Thoracic aorta (tissue), 2 donors: ENCODE measurements at regions not wholly inside any gene's neighbourhood (a gene's known extent, or its start where the extent isn't known, plus 50 kb on each side); places are given as distances from the start of the nearest gene placed in this dataset.
"Not testable (repeated sequence)": the region's sequence is repeated elsewhere in the genome, so short reads cannot be mapped to it uniquely, and the experiment has no call there.

Experiments used
- ATAC-seq: fragments of 150-250 bp; one replicate; pipeline ENCODE4 v1.8.0; 2017; ENCODE audit warnings: low read depth; ENCODE audit not compliant: insufficient number of reproducible peaks, low FRiP score
- DNase-seq: peaks from one replicate; pipeline ENCODE4 v3.0.0-alpha.2; 2020; ENCODE audit warnings: low spot score
- H3K27ac ChIP-seq, 2 donors: fragments of 200-600 bp; sonication (generic); 1 replicate in 1 of 2; 2 replicates in 1 of 2; pipeline ENCODE4 v1.5.1; 2016; ENCODE audit warnings: mild to moderate bottlenecking in 2 of 2, moderate library complexity in 2 of 2
- H3K27me3 ChIP-seq: fragments of 200-600 bp; sonication (generic); replicated peaks from 2 replicates; pipeline ENCODE4 v1.6.0; 2016; ENCODE audit warnings: mild to moderate bottlenecking; ENCODE audit not compliant: insufficient read depth
- H3K36me3 ChIP-seq: fragments of 200-600 bp; sonication (generic); one replicate; pipeline ENCODE4 v1.5.1; 2016
- H3K4me1 ChIP-seq, 2 donors: fragments of 200-600 bp; sonication (generic); 1 replicate in 1 of 2; 2 replicates in 1 of 2; pipeline versions ENCODE4 v1.5.1 to v1.6.0; 2016; ENCODE audit warnings: low read depth in 2 of 2, mild to moderate bottlenecking in 1 of 2; ENCODE audit not compliant: control insufficient read depth in 1 of 2
- H3K4me3 ChIP-seq: fragments of 200-600 bp; sonication (generic); 2 replicates; pipeline ENCODE4 v1.5.1; 2016; ENCODE audit warnings: mild to moderate bottlenecking
- H3K9me3 ChIP-seq: fragments of 200-600 bp; sonication (generic); 2 replicates; pipeline ENCODE4 v1.5.1; 2016
- TF ChIP-seq, protein P1 (sequence below): fragments of 200-600 bp; sonication (generic); IDR thresholded peaks from one replicate; pipeline ENCODE4 v1.5.1; 2019; ENCODE audit warnings: antibody characterized with exemption

DNA sequence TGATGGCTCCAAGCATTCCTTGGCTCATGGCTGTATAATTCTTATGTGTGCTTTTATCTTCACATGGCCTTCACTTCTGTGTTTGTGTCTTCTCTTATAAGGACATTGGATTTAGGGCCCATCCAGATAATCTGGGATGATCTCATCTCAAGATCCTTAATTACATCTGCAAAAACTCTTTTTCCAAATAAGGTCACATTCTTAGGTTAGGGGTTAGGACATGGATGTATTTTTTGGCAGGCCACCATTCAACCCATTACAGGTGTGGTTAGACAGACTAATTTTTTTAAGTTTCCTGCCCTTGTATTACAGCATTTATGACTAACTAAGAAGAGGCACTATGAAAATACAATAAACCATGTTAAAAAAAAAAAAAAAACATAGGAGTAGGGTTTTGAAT, 254.0 kb downstream of the TPBG start:
- H3K4me3 ChIP-seq, result no peak overlapping the region
- H3K4me1 ChIP-seq, result no peaks in the 10 kb centered on the region
- no peak for ATAC-seq
- H3K36me3 ChIP-seq, result no peaks in the 10 kb centered on the region
- H3K9me3 ChIP-seq, result no peaks in the 10 kb centered on the region
- no peaks in the 10 kb centered on the region for H3K27me3 ChIP-seq
- H3K27ac ChIP-seq, result no peak overlapping the region
- TF ChIP-seq, protein P1, sequence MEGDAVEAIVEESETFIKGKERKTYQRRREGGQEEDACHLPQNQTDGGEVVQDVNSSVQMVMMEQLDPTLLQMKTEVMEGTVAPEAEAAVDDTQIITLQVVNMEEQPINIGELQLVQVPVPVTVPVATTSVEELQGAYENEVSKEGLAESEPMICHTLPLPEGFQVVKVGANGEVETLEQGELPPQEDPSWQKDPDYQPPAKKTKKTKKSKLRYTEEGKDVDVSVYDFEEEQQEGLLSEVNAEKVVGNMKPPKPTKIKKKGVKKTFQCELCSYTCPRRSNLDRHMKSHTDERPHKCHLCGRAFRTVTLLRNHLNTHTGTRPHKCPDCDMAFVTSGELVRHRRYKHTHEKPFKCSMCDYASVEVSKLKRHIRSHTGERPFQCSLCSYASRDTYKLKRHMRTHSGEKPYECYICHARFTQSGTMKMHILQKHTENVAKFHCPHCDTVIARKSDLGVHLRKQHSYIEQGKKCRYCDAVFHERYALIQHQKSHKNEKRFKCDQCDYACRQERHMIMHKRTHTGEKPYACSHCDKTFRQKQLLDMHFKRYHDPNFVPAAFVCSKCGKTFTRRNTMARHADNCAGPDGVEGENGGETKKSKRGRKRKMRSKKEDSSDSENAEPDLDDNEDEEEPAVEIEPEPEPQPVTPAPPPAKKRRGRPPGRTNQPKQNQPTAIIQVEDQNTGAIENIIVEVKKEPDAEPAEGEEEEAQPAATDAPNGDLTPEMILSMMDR, result no peak
- DNase-seq, result no peak

DNA sequence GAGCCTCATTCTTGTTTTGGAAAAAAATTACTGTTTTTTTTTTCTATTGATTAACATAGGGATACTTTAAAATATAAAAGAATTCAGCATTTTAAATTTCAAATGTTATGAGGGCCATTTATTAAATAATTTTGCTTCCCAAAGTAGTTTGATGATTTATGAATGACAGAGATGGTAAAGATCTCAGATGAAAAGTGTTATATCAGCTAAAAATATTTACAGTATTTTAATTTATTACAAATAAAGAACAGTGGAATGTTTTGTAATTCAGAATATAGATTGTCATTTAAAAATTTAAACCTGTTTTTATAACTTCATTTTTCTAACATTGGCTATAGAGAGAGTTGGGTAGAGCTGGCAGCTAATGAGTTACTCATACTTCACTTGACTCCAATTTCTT, 256.0 kb downstream of the TPBG start:
- DNase-seq (no peak), ATAC-seq (no peak)
- TF ChIP-seq, protein P1, result no peak
- H3K4me3 ChIP-seq, result no peak overlapping the region
- H3K36me3 ChIP-seq, result no peaks in the 10 kb centered on the region
- no peaks in the 10 kb centered on the region for H3K27me3 ChIP-seq
- no peaks in the 10 kb centered on the region for H3K9me3 ChIP-seq
- H3K4me1 ChIP-seq, result no peaks in the 10 kb centered on the region
- H3K27ac ChIP-seq, result no peak overlapping the region

DNA sequence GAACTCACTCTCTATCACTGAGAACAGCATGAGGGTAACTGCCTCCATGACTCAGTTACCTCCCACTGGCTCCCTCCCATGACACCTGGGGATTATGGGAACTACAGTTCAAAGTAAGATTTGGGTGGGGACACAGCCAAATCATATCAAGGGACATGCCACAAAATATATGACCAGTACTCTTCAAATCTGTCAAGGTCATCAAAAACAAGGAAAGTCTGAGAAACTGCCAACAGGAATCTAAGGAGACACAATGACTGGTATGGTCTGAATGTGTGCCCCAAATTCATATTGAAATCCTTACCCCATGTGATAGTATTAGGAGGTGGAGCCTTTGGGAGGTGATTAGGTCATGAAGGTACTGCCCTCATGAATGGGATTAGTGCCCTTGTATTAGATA, 258.8 kb downstream of the TPBG start:
- H3K4me3 ChIP-seq, result no peak overlapping the region
- H3K27ac ChIP-seq, result no peak overlapping the region
- DNase-seq (no peak), ATAC-seq (no peak)
- H3K36me3 ChIP-seq, result no peaks in the 10 kb centered on the region
- no peaks in the 10 kb centered on the region for H3K9me3 ChIP-seq
- TF ChIP-seq, protein P1, result no peak
- no peaks in the 10 kb centered on the region for H3K27me3 ChIP-seq
- H3K4me1 ChIP-seq, result no peaks in the 10 kb centered on the region

DNA sequence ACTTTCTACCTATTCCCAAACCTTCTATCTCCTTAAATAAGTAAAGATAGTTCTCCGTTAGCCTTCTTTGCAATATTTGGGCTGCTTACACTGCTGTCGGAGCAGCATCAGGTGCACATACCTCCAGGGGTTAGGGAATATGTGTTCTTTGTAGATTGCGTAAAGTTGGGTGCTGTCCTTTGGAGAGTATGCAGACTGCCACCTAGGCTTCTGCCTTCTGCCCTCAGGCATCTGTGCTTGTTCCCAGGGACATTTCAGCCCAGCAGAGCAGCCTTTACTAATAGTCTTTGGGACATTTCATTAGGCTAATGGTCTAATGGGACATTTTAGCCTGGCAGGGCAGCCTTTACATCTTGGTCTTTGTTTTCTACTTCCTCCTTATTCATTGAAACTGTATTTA, 260.6 kb downstream of the TPBG start:
- H3K27ac ChIP-seq, result no peak overlapping the region
- H3K36me3 ChIP-seq, result no peaks in the 10 kb centered on the region
- TF ChIP-seq, protein P1, result no peak
- DNase-seq (no peak), ATAC-seq (no peak)
- no peak overlapping the region for H3K4me3 ChIP-seq
- no peaks in the 10 kb centered on the region for H3K27me3 ChIP-seq
- no peaks in the 10 kb centered on the region for H3K9me3 ChIP-seq
- no peaks in the 10 kb centered on the region for H3K4me1 ChIP-seq

DNA sequence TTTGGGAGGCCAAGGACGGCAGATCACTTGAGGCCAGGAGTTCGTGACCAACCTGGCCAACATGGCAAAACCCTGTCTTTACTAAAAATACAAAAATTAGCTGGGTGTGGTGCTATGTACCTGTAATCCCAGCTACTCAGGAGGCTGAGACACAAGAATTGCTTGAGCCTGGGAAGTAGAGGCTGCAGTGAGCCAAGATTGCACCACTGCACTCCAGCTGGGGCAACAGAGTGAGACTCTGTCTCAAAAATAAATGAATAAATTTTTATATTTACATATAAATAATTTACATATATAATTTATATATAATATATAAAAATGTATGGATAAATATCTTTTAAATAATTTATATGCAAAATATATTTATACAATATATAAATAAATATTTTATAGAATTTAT, 263.3 kb downstream of the TPBG start:
- not testable (repeated sequence) for H3K4me3 ChIP-seq, H3K9me3 ChIP-seq, H3K36me3 ChIP-seq, H3K27ac ChIP-seq, DNase-seq, H3K4me1 ChIP-seq, H3K27me3 ChIP-seq, ATAC-seq

DNA sequence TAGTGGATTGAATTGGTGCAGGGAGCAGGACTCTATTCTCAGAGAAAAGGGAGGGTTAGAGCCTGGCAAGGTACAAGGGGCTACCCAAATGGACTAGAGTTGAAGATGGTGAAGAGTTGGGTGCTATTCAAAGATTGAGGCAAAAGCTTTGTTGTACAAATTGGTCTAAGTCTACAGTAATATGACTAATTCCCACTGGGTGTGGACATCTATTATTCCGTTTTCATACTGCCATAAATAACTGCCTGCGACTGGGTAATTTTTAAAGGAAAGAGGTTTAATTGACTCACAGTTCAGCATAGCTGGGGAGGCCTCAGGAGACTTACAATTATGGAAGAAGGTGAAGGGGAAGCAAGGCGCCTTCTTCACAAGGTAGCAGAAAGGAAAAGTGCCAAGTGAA, 266.3 kb downstream of the TPBG start:
- Histone ChIP-seq H3K27ac (no peak overlapping the region), H3K27me3 (no peaks in the 10 kb centered on the region), H3K36me3 (no peaks in the 10 kb centered on the region), H3K4me1 (no peaks in the 10 kb centered on the region), H3K4me3 (no peak overlapping the region), H3K9me3 (no peaks in the 10 kb centered on the region)
- TF ChIP-seq, protein P1, result no peak
- ATAC-seq, result no peak
- no peak for DNase-seq
